ENCODE measurements at regions not wholly inside any gene's neighbourhood (a gene's known extent, or its start where the extent isn't known, plus 50 kb on each side); places are given as distances from the start of the nearest gene placed in this dataset.

DNA sequence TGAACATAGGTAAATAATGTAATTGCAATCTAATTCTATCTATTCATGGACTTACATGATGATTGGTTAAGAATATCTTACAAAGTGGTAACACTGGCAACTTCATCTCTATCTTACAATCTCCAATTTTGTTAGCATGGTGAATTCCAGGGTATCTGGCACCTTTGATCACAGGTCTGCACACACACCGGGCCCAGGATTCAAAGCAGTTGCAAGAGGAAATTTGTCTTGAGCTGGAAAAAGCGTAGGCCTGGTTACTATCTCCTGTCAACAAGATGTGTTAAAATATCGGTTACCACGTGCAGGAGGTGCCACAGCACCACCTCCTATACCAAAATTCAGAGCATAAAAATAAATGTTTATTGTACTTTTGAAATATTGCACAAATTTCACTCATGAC lies 2428.4 kb downstream of the PCDH9 start (continued):
- TF ChIP-seq CREB1 (CRISPR knock-in tag; IDR thresholded peaks at IDR 0.05; ENCODE audit: low read depth) (no peak), EZH2phosphoT487 (IDR thresholded peaks at IDR 0.05; ENCODE audit: unreplicated experiment) (no peak), POLR2AphosphoS5 (IDR thresholded peaks at IDR 0.05; ENCODE audit: low read depth) (no peak), ZNF114 (CRISPR knock-in tag; IDR thresholded peaks at IDR 0.05) (no peak), STAT1 (IDR thresholded peaks at IDR 0.05; ENCODE audit: unreplicated experiment) (no peak)

DNA sequence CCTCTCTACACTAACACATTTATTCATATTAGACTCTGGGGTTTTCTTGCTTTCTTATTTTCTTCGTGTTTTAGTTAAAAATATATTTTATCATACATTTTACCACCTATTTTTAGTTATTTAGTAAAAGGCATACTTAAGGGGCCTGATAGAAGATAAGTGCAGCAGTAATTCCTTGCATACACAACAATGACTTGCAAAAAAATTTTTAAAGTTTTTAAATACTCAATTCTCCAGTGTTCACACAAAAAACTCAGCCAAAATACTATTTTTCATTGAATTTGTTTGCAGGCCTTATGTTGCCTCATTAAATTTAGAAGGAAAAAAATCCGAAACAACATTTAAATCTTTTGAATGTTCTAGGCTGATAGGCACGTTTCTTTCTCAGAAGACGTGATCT lies 2431.7 kb downstream of the PCDH9 start:
- Histone ChIP-seq H3K9me2 (ENCODE audit: insufficient read depth) (no peaks in the 10 kb centered on the region), H3K36me3 (ENCODE audit: insufficient read depth) (no peaks in the 10 kb centered on the region), H3K27me3 (ENCODE audit: insufficient read depth) (no peaks in the 10 kb centered on the region), H3K27ac (ENCODE audit: low read depth) (no peak overlapping the region), H3K4me3 (no peak overlapping the region), H3F3A (replicated peaks; ENCODE audit: low read depth) (no peaks in the 10 kb centered on the region), H3K4me2 (no peak overlapping the region), H2AFZ (no peak overlapping the region), H4K20me1 (replicated peaks; ENCODE audit: insufficient read depth) (no peaks in the 10 kb centered on the region), H3K4me1 (ENCODE audit: insufficient read depth) (no peaks in the 10 kb centered on the region), H3K79me2 (replicated peaks; ENCODE audit: insufficient read depth) (no peaks in the 10 kb centered on the region)
- H3K9me3 Mint-ChIP-seq = no peaks in the 10 kb centered on the region
- TF ChIP-seq STAT1 (IDR thresholded peaks at IDR 0.05; ENCODE audit: unreplicated experiment) = no peak
- TF ChIP-seq, protein P1, sequence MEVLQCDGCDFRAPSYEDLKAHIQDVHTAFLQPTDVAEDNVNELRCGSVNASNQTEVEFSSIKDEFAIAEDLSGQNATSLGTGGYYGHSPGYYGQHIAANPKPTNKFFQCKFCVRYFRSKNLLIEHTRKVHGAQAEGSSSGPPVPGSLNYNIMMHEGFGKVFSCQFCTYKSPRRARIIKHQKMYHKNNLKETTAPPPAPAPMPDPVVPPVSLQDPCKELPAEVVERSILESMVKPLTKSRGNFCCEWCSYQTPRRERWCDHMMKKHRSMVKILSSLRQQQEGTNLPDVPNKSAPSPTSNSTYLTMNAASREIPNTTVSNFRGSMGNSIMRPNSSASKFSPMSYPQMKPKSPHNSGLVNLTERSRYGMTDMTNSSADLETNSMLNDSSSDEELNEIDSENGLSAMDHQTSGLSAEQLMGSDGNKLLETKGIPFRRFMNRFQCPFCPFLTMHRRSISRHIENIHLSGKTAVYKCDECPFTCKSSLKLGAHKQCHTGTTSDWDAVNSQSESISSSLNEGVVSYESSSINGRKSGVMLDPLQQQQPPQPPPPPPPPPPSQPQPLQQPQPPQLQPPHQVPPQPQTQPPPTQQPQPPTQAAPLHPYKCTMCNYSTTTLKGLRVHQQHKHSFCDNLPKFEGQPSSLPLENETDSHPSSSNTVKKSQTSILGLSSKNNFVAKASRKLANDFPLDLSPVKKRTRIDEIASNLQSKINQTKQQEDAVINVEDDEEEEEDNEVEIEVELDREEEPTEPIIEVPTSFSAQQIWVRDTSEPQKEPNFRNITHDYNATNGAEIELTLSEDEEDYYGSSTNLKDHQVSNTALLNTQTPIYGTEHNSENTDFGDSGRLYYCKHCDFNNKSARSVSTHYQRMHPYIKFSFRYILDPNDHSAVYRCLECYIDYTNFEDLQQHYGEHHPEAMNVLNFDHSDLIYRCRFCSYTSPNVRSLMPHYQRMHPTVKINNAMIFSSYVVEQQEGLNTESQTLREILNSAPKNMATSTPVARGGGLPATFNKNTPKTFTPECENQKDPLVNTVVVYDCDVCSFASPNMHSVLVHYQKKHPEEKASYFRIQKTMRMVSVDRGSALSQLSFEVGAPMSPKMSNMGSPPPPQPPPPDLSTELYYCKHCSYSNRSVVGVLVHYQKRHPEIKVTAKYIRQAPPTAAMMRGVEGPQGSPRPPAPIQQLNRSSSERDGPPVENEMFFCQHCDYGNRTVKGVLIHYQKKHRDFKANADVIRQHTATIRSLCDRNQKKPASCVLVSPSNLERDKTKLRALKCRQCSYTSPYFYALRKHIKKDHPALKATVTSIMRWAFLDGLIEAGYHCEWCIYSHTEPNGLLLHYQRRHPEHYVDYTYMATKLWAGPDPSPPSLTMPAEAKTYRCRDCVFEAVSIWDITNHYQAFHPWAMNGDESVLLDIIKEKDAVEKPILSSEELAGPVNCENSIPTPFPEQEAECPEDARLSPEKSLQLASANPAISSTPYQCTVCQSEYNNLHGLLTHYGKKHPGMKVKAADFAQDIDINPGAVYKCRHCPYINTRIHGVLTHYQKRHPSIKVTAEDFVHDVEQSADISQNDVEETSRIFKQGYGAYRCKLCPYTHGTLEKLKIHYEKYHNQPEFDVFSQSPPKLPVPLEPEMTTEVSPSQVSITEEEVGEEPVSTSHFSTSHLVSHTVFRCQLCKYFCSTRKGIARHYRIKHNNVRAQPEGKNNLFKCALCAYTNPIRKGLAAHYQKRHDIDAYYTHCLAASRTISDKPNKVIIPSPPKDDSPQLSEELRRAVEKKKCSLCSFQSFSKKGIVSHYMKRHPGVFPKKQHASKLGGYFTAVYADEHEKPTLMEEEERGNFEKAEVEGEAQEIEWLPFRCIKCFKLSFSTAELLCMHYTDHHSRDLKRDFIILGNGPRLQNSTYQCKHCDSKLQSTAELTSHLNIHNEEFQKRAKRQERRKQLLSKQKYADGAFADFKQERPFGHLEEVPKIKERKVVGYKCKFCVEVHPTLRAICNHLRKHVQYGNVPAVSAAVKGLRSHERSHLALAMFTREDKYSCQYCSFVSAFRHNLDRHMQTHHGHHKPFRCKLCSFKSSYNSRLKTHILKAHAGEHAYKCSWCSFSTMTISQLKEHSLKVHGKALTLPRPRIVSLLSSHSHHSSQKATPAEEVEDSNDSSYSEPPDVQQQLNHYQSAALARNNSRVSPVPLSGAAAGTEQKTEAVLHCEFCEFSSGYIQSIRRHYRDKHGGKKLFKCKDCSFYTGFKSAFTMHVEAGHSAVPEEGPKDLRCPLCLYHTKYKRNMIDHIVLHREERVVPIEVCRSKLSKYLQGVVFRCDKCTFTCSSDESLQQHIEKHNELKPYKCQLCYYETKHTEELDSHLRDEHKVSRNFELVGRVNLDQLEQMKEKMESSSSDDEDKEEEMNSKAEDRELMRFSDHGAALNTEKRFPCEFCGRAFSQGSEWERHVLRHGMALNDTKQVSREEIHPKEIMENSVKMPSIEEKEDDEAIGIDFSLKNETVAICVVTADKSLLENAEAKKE (CRISPR knock-in tag; IDR thresholded peaks at IDR 0.05) = no peak
- TF ChIP-seq, protein P2, sequence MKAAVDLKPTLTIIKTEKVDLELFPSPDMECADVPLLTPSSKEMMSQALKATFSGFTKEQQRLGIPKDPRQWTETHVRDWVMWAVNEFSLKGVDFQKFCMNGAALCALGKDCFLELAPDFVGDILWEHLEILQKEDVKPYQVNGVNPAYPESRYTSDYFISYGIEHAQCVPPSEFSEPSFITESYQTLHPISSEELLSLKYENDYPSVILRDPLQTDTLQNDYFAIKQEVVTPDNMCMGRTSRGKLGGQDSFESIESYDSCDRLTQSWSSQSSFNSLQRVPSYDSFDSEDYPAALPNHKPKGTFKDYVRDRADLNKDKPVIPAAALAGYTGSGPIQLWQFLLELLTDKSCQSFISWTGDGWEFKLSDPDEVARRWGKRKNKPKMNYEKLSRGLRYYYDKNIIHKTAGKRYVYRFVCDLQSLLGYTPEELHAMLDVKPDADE (IDR thresholded peaks at IDR 0.05) = no peak
- no peak for TF ChIP-seq NANOG (IDR thresholded peaks at IDR 0.05; ENCODE audit: borderline replicate concordance)
- TF ChIP-seq ZNF114 (CRISPR knock-in tag; IDR thresholded peaks at IDR 0.05) = no peak
- TF ChIP-seq EZH2phosphoT487 (IDR thresholded peaks at IDR 0.05; ENCODE audit: unreplicated experiment) = no peak
- no peak for TF ChIP-seq EZH2 (IDR thresholded peaks at IDR 0.05; ENCODE audit: low read depth, unreplicated experiment)
- TF ChIP-seq JUNB (IDR thresholded peaks at IDR 0.05; ENCODE audit: unreplicated experiment) = no peak
- TF ChIP-seq, protein P3, sequence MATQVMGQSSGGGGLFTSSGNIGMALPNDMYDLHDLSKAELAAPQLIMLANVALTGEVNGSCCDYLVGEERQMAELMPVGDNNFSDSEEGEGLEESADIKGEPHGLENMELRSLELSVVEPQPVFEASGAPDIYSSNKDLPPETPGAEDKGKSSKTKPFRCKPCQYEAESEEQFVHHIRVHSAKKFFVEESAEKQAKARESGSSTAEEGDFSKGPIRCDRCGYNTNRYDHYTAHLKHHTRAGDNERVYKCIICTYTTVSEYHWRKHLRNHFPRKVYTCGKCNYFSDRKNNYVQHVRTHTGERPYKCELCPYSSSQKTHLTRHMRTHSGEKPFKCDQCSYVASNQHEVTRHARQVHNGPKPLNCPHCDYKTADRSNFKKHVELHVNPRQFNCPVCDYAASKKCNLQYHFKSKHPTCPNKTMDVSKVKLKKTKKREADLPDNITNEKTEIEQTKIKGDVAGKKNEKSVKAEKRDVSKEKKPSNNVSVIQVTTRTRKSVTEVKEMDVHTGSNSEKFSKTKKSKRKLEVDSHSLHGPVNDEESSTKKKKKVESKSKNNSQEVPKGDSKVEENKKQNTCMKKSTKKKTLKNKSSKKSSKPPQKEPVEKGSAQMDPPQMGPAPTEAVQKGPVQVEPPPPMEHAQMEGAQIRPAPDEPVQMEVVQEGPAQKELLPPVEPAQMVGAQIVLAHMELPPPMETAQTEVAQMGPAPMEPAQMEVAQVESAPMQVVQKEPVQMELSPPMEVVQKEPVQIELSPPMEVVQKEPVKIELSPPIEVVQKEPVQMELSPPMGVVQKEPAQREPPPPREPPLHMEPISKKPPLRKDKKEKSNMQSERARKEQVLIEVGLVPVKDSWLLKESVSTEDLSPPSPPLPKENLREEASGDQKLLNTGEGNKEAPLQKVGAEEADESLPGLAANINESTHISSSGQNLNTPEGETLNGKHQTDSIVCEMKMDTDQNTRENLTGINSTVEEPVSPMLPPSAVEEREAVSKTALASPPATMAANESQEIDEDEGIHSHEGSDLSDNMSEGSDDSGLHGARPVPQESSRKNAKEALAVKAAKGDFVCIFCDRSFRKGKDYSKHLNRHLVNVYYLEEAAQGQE (IDR thresholded peaks at IDR 0.05; ENCODE audit: unreplicated experiment) = no peak
- TF ChIP-seq, protein P4, sequence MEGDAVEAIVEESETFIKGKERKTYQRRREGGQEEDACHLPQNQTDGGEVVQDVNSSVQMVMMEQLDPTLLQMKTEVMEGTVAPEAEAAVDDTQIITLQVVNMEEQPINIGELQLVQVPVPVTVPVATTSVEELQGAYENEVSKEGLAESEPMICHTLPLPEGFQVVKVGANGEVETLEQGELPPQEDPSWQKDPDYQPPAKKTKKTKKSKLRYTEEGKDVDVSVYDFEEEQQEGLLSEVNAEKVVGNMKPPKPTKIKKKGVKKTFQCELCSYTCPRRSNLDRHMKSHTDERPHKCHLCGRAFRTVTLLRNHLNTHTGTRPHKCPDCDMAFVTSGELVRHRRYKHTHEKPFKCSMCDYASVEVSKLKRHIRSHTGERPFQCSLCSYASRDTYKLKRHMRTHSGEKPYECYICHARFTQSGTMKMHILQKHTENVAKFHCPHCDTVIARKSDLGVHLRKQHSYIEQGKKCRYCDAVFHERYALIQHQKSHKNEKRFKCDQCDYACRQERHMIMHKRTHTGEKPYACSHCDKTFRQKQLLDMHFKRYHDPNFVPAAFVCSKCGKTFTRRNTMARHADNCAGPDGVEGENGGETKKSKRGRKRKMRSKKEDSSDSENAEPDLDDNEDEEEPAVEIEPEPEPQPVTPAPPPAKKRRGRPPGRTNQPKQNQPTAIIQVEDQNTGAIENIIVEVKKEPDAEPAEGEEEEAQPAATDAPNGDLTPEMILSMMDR (conservative IDR thresholded peaks at IDR 0.05; ENCODE audit: low read depth in 2 of 2) = no peak
- TF ChIP-seq POLR2AphosphoS5 (IDR thresholded peaks at IDR 0.05; ENCODE audit: low read depth) = no peak
- no peak for TF ChIP-seq ZNF331 (CRISPR knock-in tag; IDR thresholded peaks at IDR 0.05; ENCODE audit: low read depth)
- TF ChIP-seq CREB1 (CRISPR knock-in tag; IDR thresholded peaks at IDR 0.05; ENCODE audit: low read depth) = no peak
- H3K4me1 Mint-ChIP-seq = no peaks in the 10 kb centered on the region
- H3K4me3 Mint-ChIP-seq = no peak overlapping the region
- DNase-seq (ENCODE audit: low spot score) (no peak), ATAC-seq (no peak)
- peak overlapping the region; percentile 81; the same call in 1 of the 2 replicates for H3K27ac Mint-ChIP-seq
- no peaks in the 10 kb centered on the region for H3K27me3 Mint-ChIP-seq (ENCODE audit: insufficient read depth, low read depth, poor library complexity)
- no peaks in the 10 kb centered on the region for H3K36me3 Mint-ChIP-seq (ENCODE audit: low read depth)

All from GM23338 (cell line).